D721Med (cell line): ENCODE measurements at regions not wholly inside any gene's neighbourhood (a gene's known extent, or its start where the extent isn't known, plus 50 kb on each side); places are given as distances from the start of the nearest gene placed in this dataset.

Experiments used
- DNase-seq: peaks from one replicate; pipeline ENCODE4 v3.0.0; 2011; ENCODE audit warnings: low spot score; ENCODE audit not compliant: insufficient read length
- FAIRE-seq: peaks from 2 replicates; lab custom pipeline; 2011; peaks lifted over from hg19 to GRCh38; lab: Jason Lieb, UNC
- TF ChIP-seq, protein P1 (sequence below): IDR thresholded peaks from 2 replicates; pipeline ENCODE4 v1.5.1; 2012; ENCODE audit warnings: mild to moderate bottlenecking, control low read depth; ENCODE audit not compliant: insufficient read depth; ENCODE audit errors: missing control alignments

DNA sequence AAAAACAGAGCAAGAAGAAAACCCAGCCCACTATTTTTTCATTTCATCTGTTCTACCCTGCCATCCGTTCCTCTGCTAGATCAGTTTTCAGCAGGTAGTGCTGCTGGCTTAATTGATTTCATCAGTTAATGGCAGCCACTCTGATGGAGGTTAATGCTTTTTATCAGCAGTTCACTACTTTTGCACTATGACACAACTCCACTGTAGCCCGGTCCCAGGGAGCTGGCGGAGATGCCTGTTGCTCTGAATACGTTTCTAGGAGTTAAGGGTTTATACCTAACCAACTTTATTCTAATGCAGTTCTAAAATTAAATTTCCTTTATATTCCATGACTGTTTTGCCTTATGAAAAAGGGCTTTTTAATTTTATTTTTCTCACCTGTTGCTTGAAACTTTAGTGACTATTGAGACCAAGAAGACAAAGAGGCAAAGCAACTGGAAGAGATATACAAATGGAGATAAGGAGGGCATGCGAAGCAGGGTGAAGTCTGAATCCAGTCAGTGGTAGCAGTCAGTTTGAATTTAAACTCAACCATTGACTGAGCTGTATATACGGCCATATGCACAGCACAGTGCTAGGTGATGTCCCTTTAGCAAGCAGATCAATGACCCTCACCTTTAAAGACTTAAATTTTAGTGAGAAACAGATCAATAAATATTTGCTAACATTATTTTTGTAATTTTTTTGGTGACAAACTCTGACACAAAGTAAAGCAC is 477.9 kb downstream of the LMO4 start:
- DNase-seq = no peak
- TF ChIP-seq, protein P1, sequence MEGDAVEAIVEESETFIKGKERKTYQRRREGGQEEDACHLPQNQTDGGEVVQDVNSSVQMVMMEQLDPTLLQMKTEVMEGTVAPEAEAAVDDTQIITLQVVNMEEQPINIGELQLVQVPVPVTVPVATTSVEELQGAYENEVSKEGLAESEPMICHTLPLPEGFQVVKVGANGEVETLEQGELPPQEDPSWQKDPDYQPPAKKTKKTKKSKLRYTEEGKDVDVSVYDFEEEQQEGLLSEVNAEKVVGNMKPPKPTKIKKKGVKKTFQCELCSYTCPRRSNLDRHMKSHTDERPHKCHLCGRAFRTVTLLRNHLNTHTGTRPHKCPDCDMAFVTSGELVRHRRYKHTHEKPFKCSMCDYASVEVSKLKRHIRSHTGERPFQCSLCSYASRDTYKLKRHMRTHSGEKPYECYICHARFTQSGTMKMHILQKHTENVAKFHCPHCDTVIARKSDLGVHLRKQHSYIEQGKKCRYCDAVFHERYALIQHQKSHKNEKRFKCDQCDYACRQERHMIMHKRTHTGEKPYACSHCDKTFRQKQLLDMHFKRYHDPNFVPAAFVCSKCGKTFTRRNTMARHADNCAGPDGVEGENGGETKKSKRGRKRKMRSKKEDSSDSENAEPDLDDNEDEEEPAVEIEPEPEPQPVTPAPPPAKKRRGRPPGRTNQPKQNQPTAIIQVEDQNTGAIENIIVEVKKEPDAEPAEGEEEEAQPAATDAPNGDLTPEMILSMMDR = no peak
- FAIRE-seq = no peak

DNA sequence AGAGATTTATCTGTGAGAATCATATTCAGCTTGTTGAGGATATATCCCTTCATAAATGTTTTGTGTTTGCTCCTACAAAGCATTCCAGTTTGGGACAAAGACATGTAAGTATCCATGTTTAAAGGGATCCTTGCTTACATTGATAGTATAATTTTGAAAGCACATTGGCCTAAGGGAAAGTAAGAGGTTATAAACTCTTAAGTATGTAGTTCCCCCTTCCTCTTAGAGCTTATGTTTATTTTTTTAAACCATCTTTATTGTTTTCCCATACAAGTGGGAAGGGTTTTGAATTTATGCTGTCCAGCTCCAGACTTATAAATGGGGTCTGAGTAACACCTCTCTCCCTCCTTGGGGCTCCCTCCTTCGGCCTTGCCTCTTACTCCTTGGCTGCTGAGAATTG is 481.5 kb downstream of the LMO4 start:
- no peak for FAIRE-seq
- DNase-seq = no peak
- TF ChIP-seq, protein P1 = no peak

DNA sequence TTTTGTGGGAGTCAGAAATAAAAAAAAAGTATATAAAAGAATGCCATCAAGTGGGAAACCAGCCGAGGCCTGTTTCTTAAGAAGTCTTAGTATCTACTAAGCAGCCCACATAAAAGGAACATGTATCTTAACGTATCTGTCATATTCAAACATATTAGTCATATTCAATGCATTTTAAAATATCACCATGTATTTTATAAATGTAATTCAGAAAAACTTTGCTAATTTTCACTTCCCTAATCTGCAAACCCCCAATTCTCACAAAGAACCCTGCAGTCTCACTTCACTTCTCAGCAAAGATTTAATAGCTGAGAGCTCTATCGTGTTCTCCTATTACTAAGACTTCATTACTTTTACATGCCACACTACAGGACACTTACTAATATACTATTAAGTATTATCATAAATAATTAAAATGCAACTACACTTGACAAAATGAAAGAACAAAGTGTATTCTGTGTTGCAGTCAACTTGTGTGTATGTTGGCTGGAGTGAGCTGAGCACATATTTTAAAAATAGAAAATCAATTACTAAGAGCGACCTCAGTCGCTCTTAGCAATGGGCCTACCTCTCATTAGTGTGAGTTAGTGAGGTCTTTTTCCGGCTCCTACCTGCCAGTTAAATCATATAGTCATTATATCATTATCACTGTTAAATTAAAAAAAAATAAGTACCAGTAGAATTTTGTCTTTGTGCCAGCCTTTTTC is 484.3 kb downstream of the LMO4 start:
- FAIRE-seq (no peak), DNase-seq (no peak)
- TF ChIP-seq, protein P1 = no peak

DNA sequence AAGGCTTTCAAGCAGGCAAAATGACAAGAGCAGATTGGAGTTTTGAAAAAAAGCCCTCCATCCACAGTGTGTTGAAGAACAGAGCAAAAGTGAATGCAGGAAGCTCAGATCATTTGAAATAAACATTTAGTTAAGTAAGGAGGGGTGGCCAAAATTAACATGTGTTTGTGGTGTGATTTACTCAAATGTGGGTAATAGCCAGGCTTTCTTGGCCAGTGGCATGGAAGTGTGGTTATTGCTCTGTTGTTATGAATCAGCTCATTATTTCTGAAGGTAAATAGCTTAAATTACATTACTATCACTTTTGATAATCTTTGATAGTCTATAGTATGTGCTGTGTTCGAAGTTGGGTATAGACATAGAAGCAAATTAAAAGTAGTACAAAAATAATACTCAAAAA is 485.9 kb downstream of the LMO4 start:
- TF ChIP-seq, protein P1 = no peak
- DNase-seq = no peak
- FAIRE-seq = no peak

DNA sequence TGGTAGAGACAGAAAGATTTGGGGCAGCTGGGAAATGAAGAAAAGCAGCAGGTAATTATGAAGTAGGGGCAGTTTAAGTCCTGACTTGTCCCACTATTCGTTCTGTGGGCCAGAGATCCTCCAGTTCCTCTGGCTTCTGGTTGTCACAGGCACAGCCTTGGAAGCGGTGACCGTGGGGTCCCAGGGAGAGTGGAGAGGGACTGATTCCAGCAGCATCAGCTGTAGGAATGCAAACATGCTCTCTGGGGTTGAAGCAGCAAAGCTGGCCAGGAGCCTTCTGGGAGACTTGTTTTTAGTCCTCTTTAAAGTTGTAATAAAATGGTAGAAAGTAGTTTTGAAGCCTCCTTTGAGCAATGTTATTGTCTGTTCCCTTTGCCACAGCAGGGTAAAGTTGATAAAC is 488.0 kb downstream of the LMO4 start:
- no peak for FAIRE-seq
- DNase-seq = no peak
- TF ChIP-seq, protein P1 = no peak

DNA sequence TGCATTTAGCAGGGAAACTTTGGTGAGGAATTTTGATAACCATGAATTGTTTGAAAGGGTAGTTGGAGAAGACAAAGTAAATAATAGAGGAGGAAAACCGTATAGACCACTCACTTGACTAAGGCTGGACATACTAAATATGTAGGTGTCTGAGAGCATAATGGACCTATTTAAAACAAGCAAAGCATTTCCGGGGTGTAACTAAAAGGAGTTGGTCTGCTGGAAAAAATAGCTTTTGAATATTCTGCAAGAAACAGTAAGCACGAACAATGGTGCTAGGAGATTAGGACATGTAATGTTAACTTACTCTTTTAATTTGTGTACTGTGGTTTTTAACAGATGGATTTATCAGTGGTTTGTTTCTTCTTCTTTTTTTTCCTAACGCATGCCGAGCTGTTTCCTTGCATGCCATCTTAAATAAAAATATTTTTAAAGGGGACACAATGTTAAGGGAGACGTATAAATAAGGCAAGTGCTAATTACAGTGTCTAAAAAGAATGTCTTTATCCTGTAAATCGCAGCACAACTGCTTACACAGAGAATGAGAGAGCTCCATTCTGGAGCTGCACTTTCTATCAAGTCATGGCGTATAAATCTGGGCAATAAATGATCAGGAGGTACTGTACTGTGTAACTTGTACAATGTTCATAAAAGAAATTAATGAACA is 492.1 kb downstream of the LMO4 start:
- FAIRE-seq = no peak
- DNase-seq = no peak
- TF ChIP-seq, protein P1 = no peak
